Lung (tissue), 11 donors: ENCODE measurements at regions not wholly inside any gene's neighbourhood (a gene's known extent, or its start where the extent isn't known, plus 50 kb on each side); places are given as distances from the start of the nearest gene placed in this dataset.

Experiments used
- ATAC-seq: fragments of 200-7000 bp; cut with Tn5 transposase; one replicate; pipeline ENCODE4 v1.9.1; 2020; ENCODE audit warnings: moderate number of reproducible peaks; ENCODE audit not compliant: insufficient read depth, low FRiP score
- DNase-seq, 3 donors: peaks; one replicate each; pipeline ENCODE4 v3.0.0-alpha.2; 2013 to 2017
- H3K27ac ChIP-seq, 2 donors: one replicate each; pipeline ENCODE4 v1.5.1; 2013; ENCODE audit warnings: mild to moderate bottlenecking in 2 of 2, moderate library complexity in 2 of 2, control low read depth in 1 of 2, inconsistent platforms in 1 of 2, low read depth in 1 of 2, low read length in 1 of 2
- H3K27me3 ChIP-seq, 3 donors: one replicate each; pipeline ENCODE4 v1.5.1; 2013; ENCODE audit warnings: low read length in 2 of 3; ENCODE audit not compliant: control insufficient read depth in 3 of 3, insufficient read depth in 3 of 3
- H3K36me3 ChIP-seq, 4 donors: one replicate each; pipeline ENCODE4 v1.5.1; 2013; ENCODE audit warnings: low read length in 4 of 4, mild to moderate bottlenecking in 1 of 4, moderate library complexity in 1 of 4; ENCODE audit not compliant: control insufficient read depth in 4 of 4, insufficient read depth in 4 of 4
- H3K4me1 ChIP-seq, 5 donors: one replicate each; pipeline ENCODE4 v1.5.1; 2013; ENCODE audit warnings: low read length in 5 of 5, mild to moderate bottlenecking in 2 of 5, moderate library complexity in 1 of 5; ENCODE audit not compliant: control insufficient read depth in 5 of 5, insufficient read depth in 5 of 5
- H3K4me3 ChIP-seq: one replicate; pipeline ENCODE4 v1.5.1; 2013; ENCODE audit warnings: mild to moderate bottlenecking, control low read depth, moderate library complexity
- H3K9ac ChIP-seq, 2 donors: one replicate each; pipeline ENCODE4 v1.5.1; 2013; ENCODE audit warnings: low read length in 2 of 2, control low read depth in 1 of 2; ENCODE audit not compliant: insufficient read depth in 1 of 2
- H3K9me3 ChIP-seq, 4 donors: one replicate each; pipeline ENCODE4 v1.5.1; 2013; ENCODE audit warnings: low read length in 3 of 4, mild to moderate bottlenecking in 1 of 4, moderate library complexity in 1 of 4; ENCODE audit not compliant: control insufficient read depth in 4 of 4, insufficient read depth in 3 of 4
- CTCF ChIP-seq: IDR thresholded peaks from 2 replicates; pipeline ENCODE4 v1.5.1; 2012; ENCODE audit warnings: mild to moderate bottlenecking; ENCODE audit errors: control extremely low read depth, extremely low read depth
- WGBS, 2 donors: extraction: QIAGEN DNeasy Blood & Tissue Kit; methylation state at CpG; one replicate each; pipeline ENCODE4 v1.1.7; 2013; 5-methylcytosine and 5-hydroxymethylcytosine counted together
- donor health status: control.
- donor health status: control.
- donor health status: Bipolar disorder and iron deficiency.
- donor health status: healthy.
- donor health status: DM: yes; HTN: yes; CAD: no.

- ATAC-seq (no peak), DNase-seq (no peak)
- 51 to 68% methylated on average over 1 of the region's 1 CpG for WGBS, 2 donors
- Histone ChIP-seq H3K27ac (no peak overlapping the region), H3K9ac (no peak overlapping the region), H3K4me1 (no peaks in the 10 kb centered on the region), H3K4me3 (no peak overlapping the region), H3K27me3 (peaks cover 0 to 2% (median 0%) of the 10 kb centered on the region in 3 donors), H3K9me3 (peaks cover 0 to 1% (median 0%) of the 10 kb centered on the region in 4 donors), H3K36me3 (no peaks in the 10 kb centered on the region)
- TF ChIP-seq CTCF = no peak
Observed at GRCh38 chr10:108620821-108621534, 1302.3 kb downstream of the XPNPEP1 start.

- H3K36me3 ChIP-seq = no peaks in the 10 kb centered on the region
- peaks cover 0 to 1% (median 0%) of the 10 kb centered on the region in 4 donors for H3K9me3 ChIP-seq
- 77 to 83% methylated on average over 6 of the region's 6 CpGs for WGBS, 2 donors
- H3K27me3 ChIP-seq = peaks cover 0 to 2% (median 0%) of the 10 kb centered on the region in 3 donors
- H3K4me3 ChIP-seq = no peak overlapping the region
- no peak overlapping the region for H3K9ac ChIP-seq
- DNase-seq (no peak), ATAC-seq (no peak)
- H3K27ac ChIP-seq = no peak overlapping the region
- TF ChIP-seq CTCF = no peak
- H3K4me1 ChIP-seq = no peaks in the 10 kb centered on the region
Observed at GRCh38 chr10:108616559-108617285, 1306.6 kb downstream of the XPNPEP1 start.

GRCh38 chr10:108615576-108616320, 1307.6 kb downstream of the XPNPEP1 start:
- TF ChIP-seq CTCF = no peak
- WGBS, 2 donors = 64 to 70% methylated on average over 3 of the region's 3 CpGs
- no peak overlapping the region for H3K4me3 ChIP-seq
- H3K4me1 ChIP-seq = no peaks in the 10 kb centered on the region
- H3K9me3 ChIP-seq = peaks cover 0 to 1% (median 0%) of the 10 kb centered on the region in 4 donors
- no peak overlapping the region for H3K27ac ChIP-seq
- ATAC-seq (no peak), DNase-seq (no peak)
- no peak overlapping the region for H3K9ac ChIP-seq
- H3K27me3 ChIP-seq = no peaks in the 10 kb centered on the region
- H3K36me3 ChIP-seq = no peaks in the 10 kb centered on the region
